ENCODE measurements at regions not wholly inside any gene's neighbourhood (a gene's known extent, or its start where the extent isn't known, plus 50 kb on each side); places are given as distances from the start of the nearest gene placed in this dataset.

DNA sequence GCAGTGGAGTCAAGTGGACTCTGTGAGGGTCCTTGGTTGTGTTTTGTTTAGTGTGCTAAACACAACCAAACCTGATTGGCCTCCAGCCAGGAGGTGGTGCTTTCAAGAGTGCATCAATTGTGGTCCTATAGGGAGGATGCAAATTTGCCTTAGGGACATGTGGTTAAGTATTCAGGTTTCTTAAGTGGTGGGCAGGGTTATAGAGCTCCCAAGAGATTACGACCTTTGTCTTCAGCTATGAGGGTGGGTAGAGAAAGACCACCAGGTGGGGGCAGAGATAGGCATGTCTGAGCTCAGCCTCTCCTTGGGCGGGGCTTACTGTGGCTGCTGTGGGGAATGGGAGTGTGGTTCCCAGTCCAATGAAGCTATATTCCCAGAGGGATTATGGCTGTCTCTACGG lies 186.6 kb downstream of the SQOR start:
- TF ChIP-seq, protein P1, sequence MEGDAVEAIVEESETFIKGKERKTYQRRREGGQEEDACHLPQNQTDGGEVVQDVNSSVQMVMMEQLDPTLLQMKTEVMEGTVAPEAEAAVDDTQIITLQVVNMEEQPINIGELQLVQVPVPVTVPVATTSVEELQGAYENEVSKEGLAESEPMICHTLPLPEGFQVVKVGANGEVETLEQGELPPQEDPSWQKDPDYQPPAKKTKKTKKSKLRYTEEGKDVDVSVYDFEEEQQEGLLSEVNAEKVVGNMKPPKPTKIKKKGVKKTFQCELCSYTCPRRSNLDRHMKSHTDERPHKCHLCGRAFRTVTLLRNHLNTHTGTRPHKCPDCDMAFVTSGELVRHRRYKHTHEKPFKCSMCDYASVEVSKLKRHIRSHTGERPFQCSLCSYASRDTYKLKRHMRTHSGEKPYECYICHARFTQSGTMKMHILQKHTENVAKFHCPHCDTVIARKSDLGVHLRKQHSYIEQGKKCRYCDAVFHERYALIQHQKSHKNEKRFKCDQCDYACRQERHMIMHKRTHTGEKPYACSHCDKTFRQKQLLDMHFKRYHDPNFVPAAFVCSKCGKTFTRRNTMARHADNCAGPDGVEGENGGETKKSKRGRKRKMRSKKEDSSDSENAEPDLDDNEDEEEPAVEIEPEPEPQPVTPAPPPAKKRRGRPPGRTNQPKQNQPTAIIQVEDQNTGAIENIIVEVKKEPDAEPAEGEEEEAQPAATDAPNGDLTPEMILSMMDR (IDR thresholded peaks at IDR 0.05): no peak
- TF ChIP-seq POLR2A (IDR thresholded peaks at IDR 0.05): no peak

Measured in uterus (tissue), 2 donors.